Stimulated activated CD4-positive, alpha-beta T cell treated with anti-CD3 and anti-CD28 coated beads, Interleukin-4, amount 100 ng/mL, for 1 hour (primary cell): ENCODE measurements at regions not wholly inside any gene's neighbourhood (a gene's known extent, or its start where the extent isn't known, plus 50 kb on each side); places are given as distances from the start of the nearest gene placed in this dataset.

Experiments
- DNase-seq: peaks from one replicate; pipeline ENCODE4 v3.0.0-alpha.2; 2020

GRCh38 chr9:87338088-87338989 is 159.3 kb upstream of the DAPK1 start:
- DNase-seq: no peak

DNA sequence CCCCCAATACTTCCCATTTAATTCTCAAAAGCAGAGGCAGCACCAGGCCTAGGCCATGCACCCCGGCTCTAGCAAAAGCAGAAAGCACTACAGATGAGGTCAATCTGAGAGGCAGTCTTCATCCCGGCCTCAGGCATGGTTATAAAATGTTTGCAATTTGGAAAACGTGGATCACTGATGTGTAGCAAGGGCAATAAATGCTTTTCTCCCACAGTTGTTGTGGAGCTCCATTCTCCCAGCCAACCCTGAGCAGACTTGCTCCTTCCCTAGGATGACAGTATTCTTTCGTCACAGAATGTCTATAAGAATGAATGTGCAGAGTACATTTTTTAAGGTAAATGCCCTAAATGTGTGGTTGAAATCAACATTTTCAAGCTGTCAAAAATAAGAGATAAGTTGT is 157.3 kb upstream of the DAPK1 start:
- DNase-seq: no peak

GRCh38 chr9:87342743-87343142 is 154.9 kb upstream of the DAPK1 start:
- no peak for DNase-seq

- DNase-seq: no peak
Observed at GRCh38 chr9:87343816-87344430, 153.7 kb upstream of the DAPK1 start.

- no peak for DNase-seq
Observed at GRCh38 chr9:87346061-87346665, 151.5 kb upstream of the DAPK1 start.

DNA sequence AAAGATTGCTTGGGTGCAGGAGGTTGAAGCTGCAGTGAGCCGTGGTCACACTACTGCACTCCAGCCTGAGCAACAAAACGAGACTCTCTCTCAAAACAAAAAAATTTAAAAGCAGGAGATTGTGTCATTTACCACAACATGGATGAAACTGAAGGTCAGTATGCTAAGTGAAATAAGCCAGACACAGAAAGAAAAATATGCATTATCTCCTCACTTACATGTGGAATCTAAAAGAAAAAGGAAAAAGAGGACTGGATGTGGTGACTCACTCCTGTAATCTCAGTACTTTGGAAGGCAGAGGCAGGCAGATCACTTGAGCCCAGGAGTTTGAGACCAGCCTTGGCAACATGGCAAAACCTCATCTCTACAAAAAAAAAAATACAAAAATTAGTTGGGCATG is 146.8 kb upstream of the DAPK1 start:
- DNase-seq: no peak

GRCh38 chr9:87353301-87353700 is 144.4 kb upstream of the DAPK1 start:
- no peak for DNase-seq

DNA sequence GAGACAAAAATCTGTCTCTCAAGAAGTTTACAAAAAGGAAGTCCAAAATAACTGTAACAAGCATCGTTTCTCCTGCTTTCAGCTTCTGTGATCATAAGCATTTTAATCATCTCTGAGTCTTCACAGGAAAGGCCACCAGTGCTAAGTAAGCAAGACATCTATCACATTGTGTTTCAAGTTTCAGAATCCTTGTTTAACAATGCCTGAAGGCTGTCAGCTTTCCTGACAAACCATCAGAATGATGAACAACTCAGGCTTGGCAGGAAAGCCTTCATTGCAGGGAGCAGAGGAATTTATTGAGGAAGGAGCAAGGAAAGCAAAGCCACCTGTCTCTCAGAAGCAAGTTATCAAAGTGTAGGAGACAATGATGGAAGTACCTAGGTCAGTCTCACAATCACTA is 143.5 kb upstream of the DAPK1 start:
- DNase-seq: no peak

DNA sequence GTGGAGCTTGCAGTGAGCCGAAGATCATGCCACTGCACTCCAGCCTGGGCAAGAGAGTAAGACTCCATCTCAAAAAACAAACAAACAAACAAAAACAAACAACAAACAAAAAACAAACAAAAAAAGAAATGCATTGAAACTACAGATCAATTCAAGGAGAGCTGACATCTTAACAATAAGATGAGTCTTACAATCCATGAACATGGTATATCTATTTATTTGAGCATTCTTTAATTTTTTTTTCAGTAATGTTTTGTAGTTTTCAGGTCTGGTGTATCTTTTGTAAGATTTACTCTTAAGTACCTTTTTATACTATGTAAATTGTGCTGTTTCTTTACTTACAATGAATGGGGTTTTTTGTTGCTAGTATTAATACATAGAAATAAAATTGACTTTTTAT is 140.1 kb upstream of the DAPK1 start:
- DNase-seq: no peak

DNA sequence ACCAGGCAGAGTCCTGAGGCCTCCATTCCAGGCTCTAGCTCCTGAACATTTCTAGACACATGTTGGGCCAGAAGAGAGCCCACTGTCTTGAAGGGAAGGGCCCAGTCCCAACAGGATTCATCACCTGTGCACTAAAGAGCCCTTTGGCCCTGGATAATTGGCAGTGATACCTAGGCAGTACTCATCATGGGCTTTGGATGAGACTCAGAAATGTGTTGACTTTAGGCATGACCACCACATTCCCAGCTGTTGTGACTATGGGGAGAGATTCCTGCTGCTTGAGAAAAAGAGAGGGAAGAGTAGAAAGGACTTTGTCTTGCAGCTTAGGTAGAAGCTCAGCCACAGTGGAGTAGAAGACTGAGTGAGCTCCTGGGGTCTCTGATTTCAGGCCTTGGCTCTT is 138.4 kb upstream of the DAPK1 start:
- no peak for DNase-seq

DNA sequence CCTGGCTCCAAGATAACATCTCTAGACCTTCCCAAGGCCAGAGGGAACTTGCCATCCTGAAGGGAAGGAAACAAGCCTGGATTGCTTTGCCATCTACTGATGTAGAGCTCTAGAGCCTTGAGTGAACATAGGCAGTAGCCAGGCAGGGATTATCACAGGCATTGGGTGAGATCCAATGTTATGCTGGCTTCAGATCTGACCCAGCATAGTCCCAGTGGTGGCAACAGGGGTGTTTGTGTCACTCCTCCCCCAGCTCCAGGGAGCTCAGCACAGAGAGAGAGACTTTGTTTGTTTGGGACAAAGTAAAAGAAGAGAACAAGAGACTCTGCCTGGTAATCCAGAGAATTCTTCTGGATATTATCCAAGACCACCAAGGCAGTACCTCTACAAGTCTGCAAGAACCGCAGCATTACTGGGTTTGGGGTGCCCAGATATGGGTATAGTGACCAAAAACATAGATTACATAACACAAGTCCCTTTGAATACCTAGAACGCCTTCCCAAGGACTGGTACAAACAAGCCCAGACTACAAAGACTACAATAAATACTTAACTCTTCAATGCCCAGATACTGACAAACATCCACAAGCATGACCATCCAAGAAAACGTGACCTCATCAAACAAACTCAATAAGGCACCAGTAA is 137.6 kb upstream of the DAPK1 start:
- no peak for DNase-seq

DNA sequence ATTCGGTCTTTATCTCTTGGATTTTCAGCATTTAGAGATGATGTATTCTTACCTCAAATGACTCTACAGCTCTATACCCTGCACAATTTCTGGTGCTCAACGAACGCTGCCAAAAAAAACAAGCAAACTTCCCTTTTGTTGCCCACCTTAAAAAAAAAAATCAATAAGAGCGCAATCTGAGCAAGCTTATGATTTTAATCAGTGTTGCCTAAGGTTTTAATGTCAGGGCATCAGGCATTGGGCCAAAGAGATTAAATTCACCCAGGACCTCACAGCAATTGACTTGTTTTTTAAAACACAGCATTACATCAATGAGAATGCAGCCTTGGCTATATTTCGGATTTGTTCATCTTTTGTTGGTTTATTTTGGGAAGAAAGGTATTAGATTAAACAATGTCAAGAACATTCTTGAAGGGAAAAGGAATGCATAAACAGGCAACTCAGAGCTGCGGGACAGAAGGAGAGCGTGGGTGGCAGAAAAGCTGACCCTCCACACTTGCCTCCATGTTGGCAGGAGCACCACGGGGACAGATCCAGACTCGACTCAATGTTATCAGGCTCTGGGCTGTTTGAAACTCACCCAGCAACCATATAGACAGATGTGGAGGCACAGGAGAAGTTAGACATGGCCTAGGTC is 127.5 kb upstream of the DAPK1 start:
- no peak for DNase-seq

DNA sequence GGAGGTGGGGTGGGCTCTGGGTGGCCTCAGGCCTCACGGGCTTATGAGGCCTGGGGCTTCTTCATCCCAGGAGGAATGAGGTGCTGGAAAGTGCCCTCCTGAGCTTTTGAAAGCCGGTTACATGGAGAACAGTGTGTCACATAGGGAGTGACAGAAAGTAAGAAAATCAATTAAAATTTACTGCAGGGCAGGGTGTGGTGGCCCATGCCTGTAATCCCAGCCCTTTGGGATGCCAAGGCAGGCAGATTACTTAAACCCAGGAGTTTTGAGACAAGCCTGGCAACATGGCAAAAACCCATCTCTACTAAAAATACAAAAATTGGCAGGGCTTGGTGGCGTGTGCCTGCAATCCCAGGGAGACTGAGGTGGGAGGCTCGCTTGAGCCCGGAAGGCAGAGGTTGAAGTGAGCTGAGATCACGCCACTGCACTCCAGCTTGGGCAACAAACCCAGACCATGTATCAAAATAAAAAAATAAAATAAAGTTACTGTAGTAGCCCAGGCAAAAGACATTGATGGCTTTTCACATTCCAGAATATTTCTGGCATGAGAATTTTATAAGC is 125.8 kb upstream of the DAPK1 start:
- no peak for DNase-seq

DNA sequence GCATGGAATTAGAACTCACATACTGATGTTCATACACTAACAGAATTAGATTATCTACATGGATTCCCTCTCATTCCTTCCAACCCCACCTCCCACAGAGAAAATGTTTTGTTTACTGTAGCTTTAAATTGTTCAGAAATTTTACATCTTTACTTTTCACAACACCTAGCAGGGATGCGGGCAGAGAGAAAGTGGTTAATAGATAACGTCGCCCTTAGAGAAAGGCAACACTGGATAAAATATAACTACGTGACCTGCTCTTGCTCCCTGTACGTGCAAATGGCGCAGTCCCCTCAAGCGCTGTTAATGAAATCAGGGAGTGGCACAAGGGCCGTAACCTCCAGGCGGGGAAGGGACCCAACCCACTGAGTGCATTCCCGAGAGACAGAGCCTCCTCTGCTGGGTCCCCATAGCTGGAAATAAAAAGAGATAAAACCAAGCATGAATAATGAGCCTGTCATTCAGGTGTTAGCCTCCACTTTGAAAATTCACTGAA is 125.3 kb upstream of the DAPK1 start:
- no peak for DNase-seq

DNA sequence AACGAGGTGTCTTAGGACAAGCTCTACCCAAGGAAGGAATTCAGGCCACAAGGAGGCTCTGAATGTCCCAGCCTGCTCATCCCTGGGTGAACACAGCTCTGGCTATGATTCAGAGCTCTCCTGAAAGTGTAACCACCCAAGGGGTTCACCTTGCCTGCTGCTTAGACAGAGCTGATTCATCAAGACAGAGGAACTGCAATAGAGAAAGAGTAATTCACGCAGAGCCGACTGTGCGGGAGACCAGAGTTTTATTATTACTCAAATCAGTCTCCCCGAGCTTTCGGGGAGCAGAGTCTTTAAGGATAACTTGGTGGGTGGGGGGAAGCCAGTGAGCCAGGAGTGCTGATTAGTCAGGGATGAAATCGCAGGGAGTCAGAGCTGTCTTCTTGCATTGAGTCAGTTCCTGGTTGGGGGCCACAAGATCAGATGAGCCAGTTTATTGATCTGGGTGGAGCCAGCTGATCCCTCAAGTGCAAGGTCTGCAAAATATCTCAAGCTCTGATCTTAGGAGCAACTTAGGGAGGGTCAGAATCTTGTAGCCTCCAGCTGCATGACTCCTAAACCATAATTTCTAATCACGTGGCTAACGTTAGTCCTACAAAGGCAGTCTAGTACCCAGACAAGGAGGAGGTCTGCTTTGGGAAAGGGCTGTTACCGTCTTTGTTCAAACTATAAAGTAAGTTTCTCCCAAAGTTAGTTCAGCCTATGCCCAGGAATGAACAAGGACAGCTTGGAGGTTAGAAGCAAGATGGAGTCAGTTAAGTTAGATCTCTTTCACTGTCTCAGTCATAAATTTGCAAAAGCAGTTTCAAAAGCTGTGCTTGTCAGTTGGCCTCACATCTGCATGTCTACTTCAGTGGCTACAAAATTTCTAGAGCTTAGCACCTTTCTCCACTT is 123.4 kb upstream of the DAPK1 start:
- DNase-seq: peak; percentile 5

DNA sequence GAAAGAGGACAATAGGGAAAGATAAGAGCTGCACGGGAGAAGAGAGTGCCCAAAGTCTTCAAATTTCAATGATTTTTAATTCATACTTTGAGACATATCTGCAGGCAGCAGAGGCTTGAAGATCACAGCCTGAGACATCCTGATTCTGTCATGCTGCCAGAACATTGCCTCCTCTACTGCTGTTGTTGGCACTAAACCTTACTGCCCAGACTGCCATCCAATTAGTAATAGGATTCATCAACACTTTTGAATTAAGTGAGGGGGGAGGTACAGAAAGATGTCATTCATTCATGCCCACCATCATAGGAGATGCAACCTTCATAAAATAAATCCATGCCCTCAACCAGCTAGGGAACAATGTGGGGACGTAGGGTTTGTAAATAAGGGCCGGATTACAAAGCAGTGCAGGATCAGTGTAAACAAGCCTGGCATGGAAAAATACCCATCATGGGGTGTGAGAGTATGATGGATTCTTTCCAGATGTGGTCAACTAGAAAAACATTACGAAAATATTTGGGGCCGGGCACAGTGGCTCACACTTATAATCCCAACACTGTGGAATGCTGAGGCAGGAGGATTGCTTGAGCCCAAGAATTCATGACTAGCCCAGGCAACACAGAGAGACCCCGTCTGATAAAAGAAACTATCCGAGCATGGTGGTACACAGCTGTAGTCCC is 122.1 kb upstream of the DAPK1 start:
- no peak for DNase-seq

GRCh38 chr9:87378676-87379075 is 119.0 kb upstream of the DAPK1 start:
- DNase-seq: no peak

- DNase-seq: no peak
Observed at GRCh38 chr9:87379300-87379699, 118.4 kb upstream of the DAPK1 start.

DNA sequence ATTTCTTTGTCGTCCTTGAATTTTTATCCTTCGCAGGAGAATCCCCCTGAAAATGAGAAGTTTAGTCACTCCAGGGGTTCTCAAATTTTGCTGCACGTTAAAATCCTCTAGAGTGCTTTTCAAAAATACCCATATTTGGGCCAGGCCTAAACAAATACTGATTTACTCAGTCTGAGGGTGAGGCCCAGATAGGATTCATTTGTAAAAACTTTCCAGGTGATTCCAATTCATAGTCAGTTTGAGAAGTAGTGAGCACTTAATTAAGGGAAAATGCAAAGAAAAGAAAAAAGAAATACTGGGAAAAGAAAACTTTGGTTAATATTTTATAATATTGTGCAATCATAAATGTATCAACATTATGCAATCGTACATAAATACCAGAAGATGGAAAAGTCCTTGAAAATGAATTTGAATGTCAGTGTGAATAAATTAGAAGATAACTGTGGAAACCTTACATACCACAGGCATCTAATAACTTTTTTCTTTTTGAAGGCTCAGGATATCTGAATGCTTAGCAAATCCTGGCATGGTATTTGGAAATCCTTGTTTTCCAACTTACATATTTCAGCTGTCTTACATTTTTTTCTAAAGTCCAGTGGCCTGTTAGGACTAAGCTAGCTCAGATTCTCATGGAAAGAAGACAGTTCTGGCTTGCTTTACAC is 116.5 kb upstream of the DAPK1 start:
- DNase-seq: no peak

DNA sequence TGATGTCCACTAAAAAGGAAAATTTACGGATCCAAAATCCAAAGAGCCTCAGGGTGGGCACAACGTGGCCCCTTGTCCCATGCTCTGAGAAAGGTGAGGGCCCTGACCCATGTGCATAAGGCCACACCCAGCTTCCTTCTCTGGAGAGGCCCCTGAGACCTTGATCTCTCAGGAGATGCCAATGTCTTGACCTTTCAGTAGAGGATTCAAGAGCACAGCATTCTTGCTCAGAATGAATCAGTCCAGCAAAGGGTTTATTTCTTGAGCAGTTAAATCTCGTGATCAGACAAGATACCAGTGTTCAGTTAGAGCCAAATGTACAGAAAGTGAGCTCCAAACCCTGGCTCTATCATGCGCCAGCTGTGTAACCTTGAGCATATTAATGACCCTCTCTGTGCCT is 115.9 kb upstream of the DAPK1 start:
- DNase-seq: no peak
